ENCODE measurements at regions not wholly inside any gene's neighbourhood (a gene's known extent, or its start where the extent isn't known, plus 50 kb on each side); places are given as distances from the start of the nearest gene placed in this dataset.

DNA sequence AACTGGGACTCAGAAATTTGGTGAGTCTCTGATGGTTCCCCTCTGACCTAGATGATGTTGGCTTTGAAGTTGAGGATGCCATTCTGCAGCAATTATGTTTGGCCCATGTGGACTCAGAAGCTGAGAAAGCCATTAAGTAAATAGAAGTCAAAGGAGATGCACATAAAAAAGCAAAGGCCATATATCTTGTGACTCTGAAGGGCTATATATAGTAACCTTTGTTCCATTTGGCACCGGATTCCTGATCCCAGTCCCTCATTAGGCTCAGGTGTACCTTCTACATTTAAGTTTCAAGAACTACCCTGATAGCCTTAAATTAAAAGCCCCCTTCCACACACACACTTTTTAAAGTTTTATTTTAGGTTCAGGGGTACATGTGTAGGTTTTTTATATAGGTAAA, 50.0 kb upstream of the PDK4 start:
- DNase-seq: no peak
- H3K4me1 ChIP-seq (ENCODE audit: control insufficient read depth in 1 of 2, insufficient read depth in 2 of 2, low read length in 2 of 2): no peaks in the 10 kb centered on the region
- TF ChIP-seq, protein P1, sequence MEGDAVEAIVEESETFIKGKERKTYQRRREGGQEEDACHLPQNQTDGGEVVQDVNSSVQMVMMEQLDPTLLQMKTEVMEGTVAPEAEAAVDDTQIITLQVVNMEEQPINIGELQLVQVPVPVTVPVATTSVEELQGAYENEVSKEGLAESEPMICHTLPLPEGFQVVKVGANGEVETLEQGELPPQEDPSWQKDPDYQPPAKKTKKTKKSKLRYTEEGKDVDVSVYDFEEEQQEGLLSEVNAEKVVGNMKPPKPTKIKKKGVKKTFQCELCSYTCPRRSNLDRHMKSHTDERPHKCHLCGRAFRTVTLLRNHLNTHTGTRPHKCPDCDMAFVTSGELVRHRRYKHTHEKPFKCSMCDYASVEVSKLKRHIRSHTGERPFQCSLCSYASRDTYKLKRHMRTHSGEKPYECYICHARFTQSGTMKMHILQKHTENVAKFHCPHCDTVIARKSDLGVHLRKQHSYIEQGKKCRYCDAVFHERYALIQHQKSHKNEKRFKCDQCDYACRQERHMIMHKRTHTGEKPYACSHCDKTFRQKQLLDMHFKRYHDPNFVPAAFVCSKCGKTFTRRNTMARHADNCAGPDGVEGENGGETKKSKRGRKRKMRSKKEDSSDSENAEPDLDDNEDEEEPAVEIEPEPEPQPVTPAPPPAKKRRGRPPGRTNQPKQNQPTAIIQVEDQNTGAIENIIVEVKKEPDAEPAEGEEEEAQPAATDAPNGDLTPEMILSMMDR (IDR thresholded peaks at IDR 0.05): no peak
- Mint-ChIP-seq H3K9me3 (no peaks in the 10 kb centered on the region), H3K4me3 (no peak overlapping the region), H3K4me1 (no peaks in the 10 kb centered on the region), H3K27ac (no peak overlapping the region), H3K27me3 (ENCODE audit: low read depth in 3 of 3) (peaks cover 0 to 5% (median 0%) of the 10 kb centered on the region in 3 donors), H3K36me3 (no peaks in the 10 kb centered on the region)
- no peaks in the 10 kb centered on the region for H3K27me3 ChIP-seq (ENCODE audit: control insufficient read depth in 2 of 2, insufficient read depth in 2 of 2, low read length in 2 of 2)
- H2AFZ ChIP-seq (ENCODE audit: insufficient read depth, low read depth, low read length, poor library complexity, severe bottlenecking): no peak overlapping the region
- H3K79me2 ChIP-seq (ENCODE audit: insufficient read depth, low read length): no peaks in the 10 kb centered on the region
- no peak overlapping the region for H3K4me3 ChIP-seq (replicated peaks in 1 of 3; ENCODE audit: low read depth in 2 of 3, low read length in 3 of 3)
- intact Hi-C loops (cut with micrococcal nuclease): no loop called here
- H3K27ac ChIP-seq (ENCODE audit: low read depth in 1 of 2, low read length in 2 of 2): no peak overlapping the region
- H3K4me2 ChIP-seq (replicated peaks; ENCODE audit: extremely low read depth, low read length, poor library complexity, severe bottlenecking): no peak overlapping the region
- WGBS (ENCODE audit: insufficient coverage): no CpG with 5 or more reads among the region's 1 CpG
- H4K20me1 ChIP-seq (ENCODE audit: insufficient read depth, low read length): no peaks in the 10 kb centered on the region
- no peaks in the 10 kb centered on the region for H3K36me3 ChIP-seq (replicated peaks in 1 of 2; ENCODE audit: control insufficient read depth in 1 of 2, insufficient read depth in 2 of 2, low read length in 2 of 2)
- no peaks in the 10 kb centered on the region for H3K9me3 ChIP-seq (replicated peaks in 1 of 2; ENCODE audit: control insufficient read depth in 1 of 2, insufficient read depth in 1 of 2, low read length in 2 of 2)
- no peak overlapping the region for H3K9ac ChIP-seq (ENCODE audit: insufficient read depth, low read length, poor library complexity, severe bottlenecking)

Data from CD14-positive monocyte (primary cell).